ENCODE measurements at regions not wholly inside any gene's neighbourhood (a gene's known extent, or its start where the extent isn't known, plus 50 kb on each side); places are given as distances from the start of the nearest gene placed in this dataset.

- no peak overlapping the region for H3K4me3 ChIP-seq (ENCODE audit: low read depth in 1 of 2, low read length in 2 of 2)
- no peaks in the 10 kb centered on the region for H3K36me3 ChIP-seq (ENCODE audit: control insufficient read depth in 1 of 2, insufficient read depth in 2 of 2, low read length in 2 of 2)
- no peaks in the 10 kb centered on the region for H3K4me1 ChIP-seq (ENCODE audit: control insufficient read depth in 1 of 2, insufficient read depth in 2 of 2, low read length in 2 of 2)
- no peaks in the 10 kb centered on the region for H3K27me3 ChIP-seq (ENCODE audit: low read depth, low read length)
- H3K27ac ChIP-seq (ENCODE audit: low read length): no peak overlapping the region
- H3K9me3 ChIP-seq (ENCODE audit: control insufficient read depth in 1 of 2, low read length in 2 of 2): peaks cover 0 to under 1% of the 10 kb centered on the region in 2 donors
Observed at GRCh38 chr5:97909541-97909940, 726.5 kb upstream of the RIOK2 start.

GRCh38 chr5:97914483-97914882 lies 731.4 kb upstream of the RIOK2 start:
- Histone ChIP-seq H3K9me3 (ENCODE audit: control insufficient read depth in 1 of 2, low read length in 2 of 2) (no peaks in the 10 kb centered on the region), H3K27ac (ENCODE audit: low read length) (no peak overlapping the region), H3K27me3 (ENCODE audit: low read depth, low read length) (no peaks in the 10 kb centered on the region), H3K4me3 (ENCODE audit: low read depth in 1 of 2, low read length in 2 of 2) (no peak overlapping the region), H3K36me3 (ENCODE audit: control insufficient read depth in 1 of 2, insufficient read depth in 2 of 2, low read length in 2 of 2) (no peaks in the 10 kb centered on the region), H3K4me1 (ENCODE audit: control insufficient read depth in 1 of 2, insufficient read depth in 2 of 2, low read length in 2 of 2) (no peaks in the 10 kb centered on the region)

- Histone ChIP-seq H3K27ac (ENCODE audit: low read length) (no peak overlapping the region), H3K4me3 (ENCODE audit: low read depth in 1 of 2, low read length in 2 of 2) (no peak overlapping the region), H3K9me3 (ENCODE audit: control insufficient read depth in 1 of 2, low read length in 2 of 2) (no peaks in the 10 kb centered on the region), H3K4me1 (ENCODE audit: control insufficient read depth in 1 of 2, insufficient read depth in 2 of 2, low read length in 2 of 2) (no peaks in the 10 kb centered on the region), H3K27me3 (ENCODE audit: low read depth, low read length) (no peaks in the 10 kb centered on the region), H3K36me3 (ENCODE audit: control insufficient read depth in 1 of 2, insufficient read depth in 2 of 2, low read length in 2 of 2) (no peaks in the 10 kb centered on the region)
Observed at GRCh38 chr5:97915106-97915505, 732.1 kb upstream of the RIOK2 start.

DNA sequence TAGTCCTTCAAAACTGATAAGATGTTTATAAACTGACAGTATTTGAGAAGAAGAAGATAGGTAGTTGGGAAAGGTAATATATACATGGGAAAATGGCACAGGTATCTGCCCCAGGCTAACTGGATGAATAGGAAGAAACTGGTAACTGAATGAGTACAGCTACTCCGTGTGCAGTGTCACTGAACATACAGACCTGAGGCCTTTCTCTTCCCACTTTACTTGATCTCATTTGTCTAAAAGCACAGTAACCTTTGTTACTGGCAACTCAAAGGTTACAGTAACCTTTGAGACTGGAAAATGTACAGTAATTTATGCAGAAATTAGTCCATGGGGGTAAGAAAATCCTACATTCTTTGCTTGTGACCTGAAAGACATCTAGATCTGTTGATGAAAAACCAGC lies 735.0 kb upstream of the RIOK2 start:
- Histone ChIP-seq H3K4me1 (ENCODE audit: control insufficient read depth in 1 of 2, insufficient read depth in 2 of 2, low read length in 2 of 2) (no peaks in the 10 kb centered on the region), H3K27me3 (ENCODE audit: low read depth, low read length) (no peaks in the 10 kb centered on the region), H3K9me3 (ENCODE audit: control insufficient read depth in 1 of 2, low read length in 2 of 2) (no peaks in the 10 kb centered on the region), H3K4me3 (ENCODE audit: low read depth in 1 of 2, low read length in 2 of 2) (no peak overlapping the region), H3K36me3 (ENCODE audit: control insufficient read depth in 1 of 2, insufficient read depth in 2 of 2, low read length in 2 of 2) (no peaks in the 10 kb centered on the region), H3K27ac (ENCODE audit: low read length) (no peak overlapping the region)

DNA sequence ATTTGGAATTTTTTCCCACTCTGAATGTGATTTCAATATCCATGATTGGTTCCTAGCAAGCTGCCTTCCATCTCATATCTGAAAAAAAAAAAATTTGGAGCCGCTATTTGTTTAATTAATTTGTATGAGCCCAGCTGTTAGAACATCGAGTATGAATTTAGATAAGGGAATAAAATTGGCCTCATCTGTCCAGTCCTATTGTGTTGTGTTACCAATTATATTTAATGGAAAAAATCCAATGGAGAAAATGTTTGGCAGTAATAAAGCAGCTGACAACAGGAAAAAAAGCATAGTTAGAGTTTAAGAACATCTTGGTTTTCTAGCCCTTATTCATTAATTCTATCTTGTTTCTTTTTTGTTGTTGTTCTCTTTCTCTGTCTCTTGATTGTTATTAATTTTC lies 735.6 kb upstream of the RIOK2 start:
- no peaks in the 10 kb centered on the region for H3K27me3 ChIP-seq (ENCODE audit: low read depth, low read length)
- no peak overlapping the region for H3K27ac ChIP-seq (ENCODE audit: low read length)
- no peaks in the 10 kb centered on the region for H3K36me3 ChIP-seq (ENCODE audit: control insufficient read depth in 1 of 2, insufficient read depth in 2 of 2, low read length in 2 of 2)
- no peaks in the 10 kb centered on the region for H3K4me1 ChIP-seq (ENCODE audit: control insufficient read depth in 1 of 2, insufficient read depth in 2 of 2, low read length in 2 of 2)
- no peaks in the 10 kb centered on the region for H3K9me3 ChIP-seq (ENCODE audit: control insufficient read depth in 1 of 2, low read length in 2 of 2)
- no peak overlapping the region for H3K4me3 ChIP-seq (ENCODE audit: low read depth in 1 of 2, low read length in 2 of 2)

DNA sequence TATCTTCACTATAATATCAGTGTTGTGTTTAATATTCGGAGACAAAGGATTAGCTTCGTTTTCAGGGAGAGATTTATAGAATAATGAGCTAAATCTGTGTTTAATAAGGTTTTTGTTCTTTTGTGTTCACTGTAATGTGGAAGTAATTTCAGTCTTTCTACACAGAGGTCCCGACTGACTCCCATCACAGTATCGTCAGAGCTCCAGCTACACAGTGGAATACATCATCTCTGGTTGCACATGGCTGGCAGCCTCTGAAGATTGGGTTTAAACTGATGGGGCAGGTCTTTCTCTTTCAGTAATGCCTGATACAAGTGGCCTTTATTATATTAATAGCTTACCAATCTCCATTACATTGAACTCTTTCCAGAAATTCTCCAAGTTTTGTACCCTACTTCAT lies 736.7 kb upstream of the RIOK2 start:
- Histone ChIP-seq H3K4me1 (ENCODE audit: control insufficient read depth in 1 of 2, insufficient read depth in 2 of 2, low read length in 2 of 2) (no peaks in the 10 kb centered on the region), H3K27me3 (ENCODE audit: low read depth, low read length) (no peaks in the 10 kb centered on the region), H3K9me3 (ENCODE audit: control insufficient read depth in 1 of 2, low read length in 2 of 2) (no peaks in the 10 kb centered on the region), H3K36me3 (ENCODE audit: control insufficient read depth in 1 of 2, insufficient read depth in 2 of 2, low read length in 2 of 2) (no peaks in the 10 kb centered on the region), H3K27ac (ENCODE audit: low read length) (no peak overlapping the region), H3K4me3 (ENCODE audit: low read depth in 1 of 2, low read length in 2 of 2) (no peak overlapping the region)

- Histone ChIP-seq H3K9me3 (ENCODE audit: control insufficient read depth in 1 of 2, low read length in 2 of 2) (no peaks in the 10 kb centered on the region), H3K4me1 (ENCODE audit: control insufficient read depth in 1 of 2, insufficient read depth in 2 of 2, low read length in 2 of 2) (no peaks in the 10 kb centered on the region), H3K27me3 (ENCODE audit: low read depth, low read length) (no peaks in the 10 kb centered on the region), H3K27ac (ENCODE audit: low read length) (no peak overlapping the region), H3K4me3 (ENCODE audit: low read depth in 1 of 2, low read length in 2 of 2) (no peak overlapping the region), H3K36me3 (ENCODE audit: control insufficient read depth in 1 of 2, insufficient read depth in 2 of 2, low read length in 2 of 2) (no peaks in the 10 kb centered on the region)
Observed at GRCh38 chr5:97922776-97923175, 739.7 kb upstream of the RIOK2 start.

DNA sequence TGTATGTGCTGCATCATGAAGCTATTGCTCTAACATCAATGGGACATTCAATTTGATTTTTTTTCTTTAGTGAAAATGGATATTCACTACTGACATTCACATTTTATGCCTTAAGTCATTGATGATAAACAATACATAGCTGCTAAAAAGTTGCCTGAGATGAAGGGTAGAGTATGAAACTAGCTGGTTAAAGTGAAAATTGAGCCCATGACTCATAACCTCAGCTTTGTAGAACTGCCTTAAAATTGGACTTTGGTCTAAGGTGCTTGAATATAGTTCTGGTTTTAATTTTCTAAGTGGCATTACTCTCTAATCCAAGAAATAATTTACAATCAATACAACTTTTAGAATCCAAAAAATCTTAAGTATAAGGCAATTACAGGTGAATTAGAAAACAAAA lies 740.4 kb upstream of the RIOK2 start:
- Histone ChIP-seq H3K36me3 (ENCODE audit: control insufficient read depth in 1 of 2, insufficient read depth in 2 of 2, low read length in 2 of 2) (no peaks in the 10 kb centered on the region), H3K27me3 (ENCODE audit: low read depth, low read length) (no peaks in the 10 kb centered on the region), H3K9me3 (ENCODE audit: control insufficient read depth in 1 of 2, low read length in 2 of 2) (no peaks in the 10 kb centered on the region), H3K4me3 (ENCODE audit: low read depth in 1 of 2, low read length in 2 of 2) (no peak overlapping the region), H3K4me1 (ENCODE audit: control insufficient read depth in 1 of 2, insufficient read depth in 2 of 2, low read length in 2 of 2) (no peaks in the 10 kb centered on the region), H3K27ac (ENCODE audit: low read length) (no peak overlapping the region)

GRCh38 chr5:97923997-97924396 lies 741.0 kb upstream of the RIOK2 start:
- Histone ChIP-seq H3K27me3 (ENCODE audit: low read depth, low read length) (no peaks in the 10 kb centered on the region), H3K9me3 (ENCODE audit: control insufficient read depth in 1 of 2, low read length in 2 of 2) (no peaks in the 10 kb centered on the region), H3K36me3 (ENCODE audit: control insufficient read depth in 1 of 2, insufficient read depth in 2 of 2, low read length in 2 of 2) (no peaks in the 10 kb centered on the region), H3K4me1 (ENCODE audit: control insufficient read depth in 1 of 2, insufficient read depth in 2 of 2, low read length in 2 of 2) (no peaks in the 10 kb centered on the region), H3K4me3 (ENCODE audit: low read depth in 1 of 2, low read length in 2 of 2) (no peak overlapping the region), H3K27ac (ENCODE audit: low read length) (no peak overlapping the region)

- Histone ChIP-seq H3K36me3 (ENCODE audit: control insufficient read depth in 1 of 2, insufficient read depth in 2 of 2, low read length in 2 of 2) (no peaks in the 10 kb centered on the region), H3K4me1 (ENCODE audit: control insufficient read depth in 1 of 2, insufficient read depth in 2 of 2, low read length in 2 of 2) (no peaks in the 10 kb centered on the region), H3K9me3 (ENCODE audit: control insufficient read depth in 1 of 2, low read length in 2 of 2) (no peaks in the 10 kb centered on the region), H3K27me3 (ENCODE audit: low read depth, low read length) (no peaks in the 10 kb centered on the region), H3K27ac (ENCODE audit: low read length) (no peak overlapping the region), H3K4me3 (ENCODE audit: low read depth in 1 of 2, low read length in 2 of 2) (no peak overlapping the region)
Observed at GRCh38 chr5:97929383-97929782, 746.3 kb upstream of the RIOK2 start.

DNA sequence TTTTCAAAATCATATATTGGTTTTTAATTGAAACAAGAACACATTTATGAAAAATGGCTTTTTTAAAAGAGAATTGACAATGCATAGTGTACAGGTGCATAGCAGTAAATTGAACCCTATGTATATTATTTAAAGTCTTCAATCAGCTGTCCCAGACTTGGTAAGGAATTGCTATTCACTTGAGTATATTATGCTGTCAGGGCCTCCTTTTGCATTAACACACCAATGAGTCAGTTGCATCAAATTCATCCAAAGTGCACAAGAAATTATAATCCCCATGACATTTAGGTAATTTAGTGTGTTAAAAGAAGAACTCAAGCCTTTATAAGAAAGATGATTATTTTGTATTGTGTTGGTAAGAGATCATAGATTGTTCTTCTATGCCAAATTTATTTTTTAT lies 748.8 kb upstream of the RIOK2 start:
- no peak overlapping the region for H3K4me3 ChIP-seq (ENCODE audit: low read depth in 1 of 2, low read length in 2 of 2)
- no peaks in the 10 kb centered on the region for H3K4me1 ChIP-seq (ENCODE audit: control insufficient read depth in 1 of 2, insufficient read depth in 2 of 2, low read length in 2 of 2)
- no peaks in the 10 kb centered on the region for H3K27me3 ChIP-seq (ENCODE audit: low read depth, low read length)
- H3K36me3 ChIP-seq (ENCODE audit: control insufficient read depth in 1 of 2, insufficient read depth in 2 of 2, low read length in 2 of 2): no peaks in the 10 kb centered on the region
- H3K9me3 ChIP-seq (ENCODE audit: control insufficient read depth in 1 of 2, low read length in 2 of 2): no peaks in the 10 kb centered on the region
- no peak overlapping the region for H3K27ac ChIP-seq (ENCODE audit: low read length)

- no peaks in the 10 kb centered on the region for H3K36me3 ChIP-seq (ENCODE audit: control insufficient read depth in 1 of 2, insufficient read depth in 2 of 2, low read length in 2 of 2)
- peaks cover 0 to 3% of the 10 kb centered on the region in 2 donors for H3K9me3 ChIP-seq (ENCODE audit: control insufficient read depth in 1 of 2, low read length in 2 of 2)
- no peaks in the 10 kb centered on the region for H3K27me3 ChIP-seq (ENCODE audit: low read depth, low read length)
- H3K27ac ChIP-seq (ENCODE audit: low read length): no peak overlapping the region
- no peak overlapping the region for H3K4me3 ChIP-seq (ENCODE audit: low read depth in 1 of 2, low read length in 2 of 2)
- no peaks in the 10 kb centered on the region for H3K4me1 ChIP-seq (ENCODE audit: control insufficient read depth in 1 of 2, insufficient read depth in 2 of 2, low read length in 2 of 2)
Observed at GRCh38 chr5:97936231-97936630, 753.2 kb upstream of the RIOK2 start.
